GM12891 (cell line): ENCODE measurements at regions not wholly inside any gene's neighbourhood (a gene's known extent, or its start where the extent isn't known, plus 50 kb on each side); places are given as distances from the start of the nearest gene placed in this dataset.

ENCODE experiments used
- DNase-seq: peaks from one replicate; pipeline ENCODE4 v3.0.0; 2011; ENCODE audit warnings: low spot score; ENCODE audit not compliant: insufficient read length
- FAIRE-seq: peaks from 2 replicates; lab custom pipeline; 2011; peaks lifted over from hg19 to GRCh38; lab: Jason Lieb, UNC
- PAX5 ChIP-seq: IDR thresholded peaks from 2 replicates; pipeline ENCODE4 v1.6.1; 2011; ENCODE audit warnings: low read length, moderate library complexity, mild to moderate bottlenecking; ENCODE audit not compliant: insufficient read depth, severe bottlenecking
- POLR2A ChIP-seq: IDR thresholded peaks from 2 replicates; pipeline ENCODE4 v1.6.1; 2011; ENCODE audit warnings: low read depth, low read length, control low read depth
- POLR2AphosphoS5 ChIP-seq: IDR thresholded peaks from 2 replicates; pipeline ENCODE4 v1.6.1; 2011; ENCODE audit warnings: low read depth, low read length, control low read depth
- POU2F2 ChIP-seq: IDR thresholded peaks from 2 replicates; pipeline ENCODE4 v1.6.1; 2011; ENCODE audit warnings: low read depth, mild to moderate bottlenecking, control low read depth, low read length, moderate library complexity
- SPI1 ChIP-seq: IDR thresholded peaks from 2 replicates; pipeline ENCODE4 v1.6.1; 2011; ENCODE audit warnings: low read depth, low read length, control low read depth
- TAF1 ChIP-seq: IDR thresholded peaks from 2 replicates; pipeline ENCODE4 v1.6.1; 2011; ENCODE audit warnings: low read depth, low read length, control low read depth

- DNase-seq, result no peak
- TF ChIP-seq PAX5, result no peak
- TF ChIP-seq TAF1, result no peak
- no peak for TF ChIP-seq POLR2A
- no peak for TF ChIP-seq SPI1
- no peak for TF ChIP-seq POU2F2
- no peak for TF ChIP-seq POLR2AphosphoS5
- FAIRE-seq, result no peak
Measured at GRCh38 chr2:18643326-18644114, 54.2 kb upstream of the NT5C1B start.

DNA sequence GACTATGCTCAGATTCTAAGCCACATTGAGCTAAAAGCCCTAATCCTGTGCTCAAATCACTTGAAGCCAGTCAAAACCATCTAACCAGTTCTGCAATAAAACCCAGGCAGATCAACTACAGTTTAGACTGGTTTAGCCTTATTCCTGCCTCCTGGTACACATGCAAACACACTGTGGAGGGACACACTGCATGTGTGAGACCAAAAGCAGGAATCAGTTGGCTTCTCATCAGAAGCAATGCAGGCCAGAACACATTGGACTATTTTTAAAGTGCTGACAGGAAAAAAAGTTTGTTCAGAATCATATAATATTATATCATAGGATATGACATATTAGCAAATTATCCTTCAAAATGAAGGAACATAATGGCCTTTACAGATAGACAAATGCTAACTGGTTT lies 52.5 kb upstream of the NT5C1B start:
- no peak for TF ChIP-seq POLR2AphosphoS5

DNA sequence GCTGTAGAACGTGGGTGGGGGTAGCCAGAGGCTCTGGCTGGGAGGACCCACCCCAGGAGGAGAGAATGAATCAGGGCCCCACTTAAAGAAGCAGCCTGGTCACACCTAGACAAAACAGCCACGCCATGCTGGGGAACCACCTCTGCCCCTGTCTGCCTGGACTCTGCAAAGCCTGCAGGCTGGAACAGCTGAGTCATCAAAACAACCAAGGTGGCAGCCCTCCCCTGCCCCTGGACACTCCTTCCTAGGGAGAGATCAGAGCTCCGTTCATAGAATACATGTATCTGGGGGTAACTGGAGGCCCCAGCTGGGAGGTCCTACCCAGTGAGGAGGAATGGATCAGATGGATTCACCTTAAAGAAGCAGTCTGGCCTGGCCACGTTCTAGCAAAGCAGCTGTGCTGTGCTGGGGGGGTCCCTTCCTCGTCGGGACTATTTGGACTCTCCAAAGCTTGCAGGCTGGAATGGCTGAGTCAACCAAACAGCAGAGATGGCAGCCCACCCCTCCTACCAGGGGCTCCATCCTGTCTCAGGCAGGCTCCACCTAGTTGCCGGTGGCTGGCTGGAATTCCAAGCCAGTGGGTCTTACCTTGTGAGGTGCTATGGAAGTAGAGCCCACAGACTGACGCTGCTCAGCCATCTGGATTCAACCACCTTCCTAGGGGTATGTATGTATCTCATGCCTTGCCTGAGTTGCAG lies 50.5 kb upstream of the NT5C1B start:
- FAIRE-seq (no peak), DNase-seq (no peak)
- TF ChIP-seq TAF1 (no peak), POLR2A (no peak), POU2F2 (no peak), POLR2AphosphoS5 (no peak), SPI1 (no peak), PAX5 (no peak)

More for the DNA sequence above, 52.5 kb upstream of the NT5C1B start:
- FAIRE-seq (no peak), DNase-seq (no peak)
